Heart left ventricle (tissue), 16 donors: ENCODE measurements at regions not wholly inside any gene's neighbourhood (a gene's known extent, or its start where the extent isn't known, plus 50 kb on each side); places are given as distances from the start of the nearest gene placed in this dataset.

Source experiments
- ATAC-seq, 4 donors: fragments of 200-7000 bp; cut with Tn5 transposase; one replicate each; pipeline ENCODE4 v1.9.1; 2020 to 2022; ENCODE audit warnings: moderate library complexity in 4 of 4, mild to moderate bottlenecking in 3 of 4, moderate number of reproducible peaks in 1 of 4
- DNase-seq, 5 donors: peaks; one replicate each; pipeline ENCODE4 v3.0.0-alpha.2; 2020
- H3K27ac ChIP-seq, 12 donors: fragments of 200-600 bp; sonication (generic) in 4 of 12; one replicate each; pipeline versions ENCODE4 v1.5.0 to v1.8.0; 2016 to 2022; ENCODE audit warnings: mild to moderate bottlenecking in 2 of 12
- H3K27me3 ChIP-seq, 9 donors: fragments of 200-600 bp; sonication (generic) in 2 of 9; one replicate each; pipeline versions ENCODE4 v1.5.1 to v1.8.0; 2016 to 2022; ENCODE audit warnings: mild to moderate bottlenecking in 3 of 9
- H3K36me3 ChIP-seq, 9 donors: fragments of 200-600 bp; sonication (generic) in 2 of 9; one replicate each; pipeline versions ENCODE4 v1.5.0 to v1.8.0; 2018 to 2022; ENCODE audit warnings: mild to moderate bottlenecking in 2 of 9
- H3K4me1 ChIP-seq, 12 donors: fragments of 200-600 bp; sonication (generic) in 4 of 12; one replicate each; pipeline versions ENCODE4 v1.5.0 to v1.8.0; 2016 to 2022; ENCODE audit warnings: mild to moderate bottlenecking in 3 of 12
- H3K4me3 ChIP-seq, 12 donors: fragments of 200-600 bp; sonication (generic) in 4 of 12; one replicate each; pipeline versions ENCODE4 v1.5.0 to v1.8.0; 2017 to 2022; ENCODE audit warnings: mild to moderate bottlenecking in 9 of 12, moderate library complexity in 4 of 12
- H3K9me3 ChIP-seq, 12 donors: fragments of 200-600 bp; sonication (generic) in 4 of 12; one replicate each; pipeline versions ENCODE4 v1.5.0 to v1.8.0; 2016 to 2022; ENCODE audit warnings: mild to moderate bottlenecking in 1 of 12
- CTCF ChIP-seq, 12 donors: fragments of 200-600 bp; sonication (generic) in 4 of 12; IDR thresholded peaks; one replicate each; pipeline versions ENCODE4 v1.5.0 to v1.8.0; 2018 to 2022; ENCODE audit warnings: antibody characterized with exemption in 12 of 12, mild to moderate bottlenecking in 5 of 12
- POLR2A ChIP-seq, 2 donors: fragments of 450-650 bp; IDR thresholded peaks; one replicate each; pipeline ENCODE4 v1.6.1; 2017; ENCODE audit warnings: antibody characterized with exemption in 2 of 2, mild to moderate bottlenecking in 2 of 2, moderate library complexity in 2 of 2
- WGBS, 4 donors: extraction: QIAGEN DNeasy Blood & Tissue Kit in 2 of 4; methylation state at CpG; one replicate each; pipeline versions ENCODE4 v1.1.5 to v1.1.7; 2013 to 2018; 5-methylcytosine and 5-hydroxymethylcytosine counted together
- intact Hi-C, 10 donors: fragments of 100-400 bp; cut with DNase I; formaldehyde crosslinking; loops; one replicate each; pipeline versions ENCODE4 v1.11.1 to v1.14.2; 2022
- donor health status: ischemic (EF 13 %, LVEDD 7.1; RV severe dilation, severe dysfunction).
- donor health status: healthy with polysubstance abuse.
- donor health status: DM: no; HTN: yes; CAD: no.
- donor health status: DM: no; HTN: no; CAD: no.
- donor health status: ischemic (EF 25% LVEDD 6.9; RV normal size, moderate dysfunction).
- donor health status: ischemic (EF 25% LVEDD 5.7; RV mildly dilated, moderate dysfunction).
- donor health status: healthy.
- donor health status: DM: yes; HTN: yes; CAD: no.
- donor health status: ischemic (EF 35%, LVEDD 5.7; RV mildly dilated, moderate dysfunction).
- donor health status: nonischemic (EF 11% LVEDD 7.7; RV severe dilation, severe dysfunction).
- donor health status: DM: yes; HTN: yes; CAD: no.
- donor health status: PGD.
- donor health status: ischemic (EF 29% LVEDD 5.4; RV normal size, mild dysfunction).
- donor health status: nonischemic (EF 23%, LVEDD 6.1; RV moderate dilation, normal function).

GRCh38 chr1:239293350-239294110 lies 92.8 kb upstream of the CHRM3 start:
- intact Hi-C loops: no loop called here
- H3K4me3 ChIP-seq: no peak overlapping the region
- no peak for DNase-seq
- WGBS, 4 donors: 55 to 59% (median 56%) methylated on average over 7 of the region's 7 CpGs
- no peaks in the 10 kb centered on the region for H3K27me3 ChIP-seq
- no peaks in the 10 kb centered on the region for H3K4me1 ChIP-seq
- H3K27ac ChIP-seq: no peak overlapping the region
- no peaks in the 10 kb centered on the region for H3K36me3 ChIP-seq
- no peaks in the 10 kb centered on the region for H3K9me3 ChIP-seq
- TF ChIP-seq POLR2A (IDR thresholded peaks at IDR 0.05) (no peak), CTCF (IDR thresholded peaks at IDR 0.05) (no peak)
- no peak for ATAC-seq

GRCh38 chr1:239288820-239289554 lies 97.4 kb upstream of the CHRM3 start:
- ATAC-seq: no peak
- no peak for TF ChIP-seq CTCF (IDR thresholded peaks at IDR 0.05)
- TF ChIP-seq POLR2A (IDR thresholded peaks at IDR 0.05): no peak
- 38 to 60% (median 54%) methylated on average over 1 of the region's 1 CpG for WGBS, 4 donors

GRCh38 chr1:239287296-239287695 lies 99.1 kb upstream of the CHRM3 start:
- intact Hi-C loops: no loop called here
- Histone ChIP-seq H3K36me3 (no peaks in the 10 kb centered on the region), H3K27me3 (no peaks in the 10 kb centered on the region), H3K4me3 (no peak overlapping the region), H3K27ac (no peak overlapping the region), H3K9me3 (no peaks in the 10 kb centered on the region), H3K4me1 (no peaks in the 10 kb centered on the region)
- WGBS, 4 donors: 62 to 64% (median 63%) methylated on average over 4 of the region's 4 CpGs
- DNase-seq: no peak
- TF ChIP-seq POLR2A (IDR thresholded peaks at IDR 0.05) (no peak), CTCF (IDR thresholded peaks at IDR 0.05) (no peak)
- ATAC-seq: no peak

More at GRCh38 chr1:239288820-239289554, 97.4 kb upstream of the CHRM3 start:
- no peaks in the 10 kb centered on the region for H3K9me3 ChIP-seq
- H3K36me3 ChIP-seq: no peaks in the 10 kb centered on the region
- H3K4me1 ChIP-seq: no peaks in the 10 kb centered on the region
- no peaks in the 10 kb centered on the region for H3K27me3 ChIP-seq
- H3K27ac ChIP-seq: no peak overlapping the region
- H3K4me3 ChIP-seq: no peak overlapping the region
- intact Hi-C loops: no loop called here
- no peak for DNase-seq

- no peak for DNase-seq
These were observed 103.2 kb upstream of the CHRM3 start for GRCh38 chr1:239283216-239283615.

More at GRCh38 chr1:239283216-239283615, 103.2 kb upstream of the CHRM3 start:
- no peak for TF ChIP-seq CTCF (IDR thresholded peaks at IDR 0.05)
- no peak for TF ChIP-seq POLR2A (IDR thresholded peaks at IDR 0.05)
- Histone ChIP-seq H3K27ac (no peak overlapping the region), H3K36me3 (no peaks in the 10 kb centered on the region), H3K9me3 (no peaks in the 10 kb centered on the region), H3K27me3 (no peaks in the 10 kb centered on the region), H3K4me1 (no peaks in the 10 kb centered on the region), H3K4me3 (no peak overlapping the region)
- intact Hi-C loops: no loop called here
- WGBS, 4 donors: 54 to 63% (median 58%) methylated on average over 6 of the region's 6 CpGs
- ATAC-seq: no peak
